Type B pancreatic cell (in vitro differentiated cells): ENCODE measurements at regions not wholly inside any gene's neighbourhood (a gene's known extent, or its start where the extent isn't known, plus 50 kb on each side); places are given as distances from the start of the nearest gene placed in this dataset.

Experiments used
- DNase-seq: peaks from one replicate; pipeline ENCODE4 v3.0.0; 2021; ENCODE audit warnings: mixed read lengths; ENCODE audit not compliant: unreplicated experiment; ENCODE audit errors: extremely low spot score
- H3K27ac Mint-ChIP-seq: 2 replicates; pipeline ENCODE4 v1.8.0; 2021; ENCODE audit warnings: mild to moderate bottlenecking, mixed read lengths
- H3K27me3 Mint-ChIP-seq: 2 replicates; pipeline ENCODE4 v1.8.0; 2021; ENCODE audit warnings: mixed read lengths
- H3K36me3 Mint-ChIP-seq: 2 replicates; pipeline ENCODE4 v1.8.0; 2021; ENCODE audit warnings: mixed read lengths
- H3K4me1 Mint-ChIP-seq: one replicate; pipeline ENCODE4 v1.8.0; 2021; ENCODE audit warnings: mixed read lengths; ENCODE audit not compliant: unreplicated experiment
- H3K4me3 Mint-ChIP-seq: 2 replicates; pipeline ENCODE4 v1.8.0; 2021; ENCODE audit warnings: mild to moderate bottlenecking, mixed read lengths
- H3K9me3 Mint-ChIP-seq: 2 replicates; pipeline ENCODE4 v1.8.0; 2021; ENCODE audit warnings: mixed read lengths
- TF ChIP-seq, protein P1 (sequence below): fragments of 200-600 bp; sonication (generic); conservative IDR thresholded peaks from 2 replicates; pipeline ENCODE4 v1.5.0; 2021; ENCODE audit warnings: antibody characterized with exemption, mild to moderate bottlenecking

DNA sequence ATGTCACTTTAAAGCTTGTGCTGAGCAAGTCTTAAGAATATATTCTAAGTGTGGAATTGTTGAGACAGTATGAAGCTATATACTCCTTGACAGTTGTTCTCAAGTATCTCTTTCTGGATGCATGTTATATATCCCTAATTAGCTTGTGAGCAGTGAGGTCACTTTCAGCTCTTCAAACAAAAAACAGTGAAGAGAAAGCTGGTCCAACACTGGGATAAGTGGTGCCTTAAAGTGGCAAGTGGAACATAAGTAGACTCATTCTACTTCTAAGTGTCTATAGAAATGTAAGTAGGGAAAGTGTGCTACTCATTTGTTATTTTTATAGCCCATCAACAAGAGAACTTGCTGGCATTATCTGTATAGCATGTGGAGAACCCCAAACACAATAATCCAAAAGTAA, 133.1 kb upstream of the BACH2 start:
- H3K9me3 Mint-ChIP-seq = peaks cover 16% of the 10 kb centered on the region
- H3K4me1 Mint-ChIP-seq = no peaks in the 10 kb centered on the region
- no peaks in the 10 kb centered on the region for H3K27me3 Mint-ChIP-seq
- TF ChIP-seq, protein P1, sequence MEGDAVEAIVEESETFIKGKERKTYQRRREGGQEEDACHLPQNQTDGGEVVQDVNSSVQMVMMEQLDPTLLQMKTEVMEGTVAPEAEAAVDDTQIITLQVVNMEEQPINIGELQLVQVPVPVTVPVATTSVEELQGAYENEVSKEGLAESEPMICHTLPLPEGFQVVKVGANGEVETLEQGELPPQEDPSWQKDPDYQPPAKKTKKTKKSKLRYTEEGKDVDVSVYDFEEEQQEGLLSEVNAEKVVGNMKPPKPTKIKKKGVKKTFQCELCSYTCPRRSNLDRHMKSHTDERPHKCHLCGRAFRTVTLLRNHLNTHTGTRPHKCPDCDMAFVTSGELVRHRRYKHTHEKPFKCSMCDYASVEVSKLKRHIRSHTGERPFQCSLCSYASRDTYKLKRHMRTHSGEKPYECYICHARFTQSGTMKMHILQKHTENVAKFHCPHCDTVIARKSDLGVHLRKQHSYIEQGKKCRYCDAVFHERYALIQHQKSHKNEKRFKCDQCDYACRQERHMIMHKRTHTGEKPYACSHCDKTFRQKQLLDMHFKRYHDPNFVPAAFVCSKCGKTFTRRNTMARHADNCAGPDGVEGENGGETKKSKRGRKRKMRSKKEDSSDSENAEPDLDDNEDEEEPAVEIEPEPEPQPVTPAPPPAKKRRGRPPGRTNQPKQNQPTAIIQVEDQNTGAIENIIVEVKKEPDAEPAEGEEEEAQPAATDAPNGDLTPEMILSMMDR = no peak
- no peak for DNase-seq
- no peak overlapping the region for H3K27ac Mint-ChIP-seq
- no peaks in the 10 kb centered on the region for H3K36me3 Mint-ChIP-seq
- H3K4me3 Mint-ChIP-seq = no peak overlapping the region

DNA sequence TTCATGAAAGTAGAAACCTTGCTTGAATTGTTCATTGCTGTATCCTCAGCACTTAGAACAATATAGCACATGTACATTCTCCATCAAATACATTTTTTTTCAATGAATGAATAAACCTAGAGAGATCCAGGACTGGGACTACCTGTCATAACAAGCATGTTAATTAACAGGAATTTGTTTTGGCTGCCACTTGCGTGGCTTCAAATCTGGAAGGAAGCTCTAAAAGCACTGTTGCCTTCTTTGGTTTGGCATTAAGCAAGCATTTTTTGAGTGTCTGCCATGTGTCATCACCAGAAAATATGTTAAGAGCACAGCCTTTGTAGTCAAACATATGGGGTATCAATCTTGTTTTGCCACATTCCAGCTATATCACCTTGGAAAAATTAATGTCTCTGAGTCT, 131.9 kb upstream of the BACH2 start:
- Mint-ChIP-seq H3K9me3 (peaks cover 16% of the 10 kb centered on the region), H3K27ac (no peak overlapping the region), H3K27me3 (no peaks in the 10 kb centered on the region), H3K36me3 (no peaks in the 10 kb centered on the region), H3K4me1 (no peaks in the 10 kb centered on the region), H3K4me3 (no peak overlapping the region)
- TF ChIP-seq, protein P1 = no peak
- no peak for DNase-seq

DNA sequence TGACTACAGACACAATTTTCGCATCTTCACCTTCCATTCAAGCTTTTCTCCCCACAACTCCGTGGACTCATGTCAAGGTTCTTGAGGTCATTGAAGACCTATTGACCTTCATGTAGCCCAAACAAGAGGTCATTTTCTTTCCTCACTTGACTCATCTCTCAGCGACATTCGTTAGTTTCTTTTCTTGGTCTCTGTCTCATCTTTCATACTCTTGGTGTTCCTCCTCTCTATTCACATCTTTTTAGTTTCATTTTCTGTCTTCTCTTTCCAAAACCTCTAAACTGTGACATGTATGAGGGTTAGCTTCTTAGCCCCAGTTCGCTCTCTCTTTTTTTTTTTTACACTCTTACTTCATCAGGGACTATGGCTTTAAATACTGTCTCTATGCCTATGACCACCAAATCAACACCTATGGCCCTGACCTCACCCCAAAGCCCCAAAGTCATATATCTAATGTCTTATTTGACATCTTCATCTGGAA, 128.6 kb upstream of the BACH2 start:
- DNase-seq = no peak
- Mint-ChIP-seq H3K36me3 (no peaks in the 10 kb centered on the region), H3K4me1 (no peaks in the 10 kb centered on the region), H3K9me3 (peaks cover 6% of the 10 kb centered on the region), H3K27me3 (peaks cover 3% of the 10 kb centered on the region), H3K27ac (no peak overlapping the region), H3K4me3 (no peak overlapping the region)
- TF ChIP-seq, protein P1 = no peak

DNA sequence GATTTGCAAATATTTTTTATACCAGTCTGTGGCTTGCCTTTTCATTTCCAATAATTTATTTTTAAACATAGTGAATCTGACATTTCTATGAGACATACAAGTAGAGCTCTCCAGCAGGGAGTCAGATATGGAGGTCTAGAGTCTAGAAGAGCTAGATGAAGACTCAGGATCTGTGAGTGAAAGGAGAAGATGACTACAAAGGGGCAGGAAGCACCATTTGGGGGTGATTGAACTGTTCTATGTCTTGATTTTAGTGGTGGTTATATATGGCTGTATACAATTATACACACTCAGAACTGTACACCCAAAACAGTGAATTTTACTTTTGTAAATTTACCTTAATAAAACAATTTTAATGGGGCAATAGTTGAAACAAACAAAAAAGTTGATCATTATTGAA, 127.9 kb upstream of the BACH2 start:
- peaks cover 4% of the 10 kb centered on the region for H3K9me3 Mint-ChIP-seq
- TF ChIP-seq, protein P1 = no peak

DNA sequence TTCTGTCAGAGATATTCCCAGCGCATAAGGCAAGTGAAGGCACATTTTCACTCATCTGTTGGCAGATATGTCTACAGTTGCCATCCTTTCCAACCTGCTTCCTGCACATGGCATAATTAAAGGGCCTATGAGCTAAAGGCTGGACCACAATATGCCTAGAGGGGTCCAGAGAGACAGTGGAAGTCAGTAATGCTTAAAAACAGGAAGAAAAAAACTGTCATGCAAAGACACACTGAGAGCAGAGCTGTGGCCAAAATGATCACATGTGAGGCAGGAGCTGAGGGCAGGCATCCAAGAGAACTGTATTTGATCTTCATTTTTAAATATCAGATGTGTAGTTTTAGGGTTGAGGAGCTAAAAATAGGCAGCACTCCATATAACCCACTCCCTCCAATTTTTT, 125.0 kb upstream of the BACH2 start:
- Mint-ChIP-seq H3K27ac (no peak overlapping the region), H3K9me3 (no peaks in the 10 kb centered on the region), H3K36me3 (no peaks in the 10 kb centered on the region), H3K4me1 (no peaks in the 10 kb centered on the region), H3K27me3 (peaks cover 6% of the 10 kb centered on the region), H3K4me3 (no peak overlapping the region)
- no peak for DNase-seq
- TF ChIP-seq, protein P1 = no peak

More for the DNA sequence above, 127.9 kb upstream of the BACH2 start:
- H3K36me3 Mint-ChIP-seq = no peaks in the 10 kb centered on the region
- DNase-seq = no peak
- H3K27ac Mint-ChIP-seq = no peak overlapping the region
- H3K4me1 Mint-ChIP-seq = no peaks in the 10 kb centered on the region
- peaks cover 3% of the 10 kb centered on the region for H3K27me3 Mint-ChIP-seq
- H3K4me3 Mint-ChIP-seq = no peak overlapping the region

DNA sequence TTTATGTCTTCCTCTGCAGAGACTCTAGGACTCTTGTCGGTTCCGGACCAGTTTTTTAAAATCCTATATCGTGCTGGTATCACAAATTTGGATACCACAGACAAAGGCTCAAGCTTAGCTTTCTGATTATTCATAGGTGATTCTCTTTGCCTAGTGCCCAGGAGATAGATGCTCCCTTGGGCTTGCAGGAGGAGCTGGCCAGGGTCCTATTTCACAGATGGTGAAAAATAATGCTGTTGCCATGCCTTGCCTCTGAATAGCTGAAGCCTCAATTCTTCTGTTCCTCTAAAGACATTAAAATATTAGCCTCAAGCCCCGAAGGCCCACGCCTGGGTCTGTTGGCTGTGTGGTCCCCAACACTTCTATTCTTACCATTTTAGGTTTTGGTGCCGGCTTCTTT, 123.9 kb upstream of the BACH2 start:
- Mint-ChIP-seq H3K27ac (no peak overlapping the region), H3K9me3 (no peaks in the 10 kb centered on the region), H3K36me3 (no peaks in the 10 kb centered on the region), H3K4me1 (no peaks in the 10 kb centered on the region), H3K4me3 (no peak overlapping the region), H3K27me3 (peaks cover 8% of the 10 kb centered on the region)
- TF ChIP-seq, protein P1 = no peak
- no peak for DNase-seq
